Right hindlimb (tissue), 1 donor: ENCODE measurements at regions not wholly inside any gene's neighbourhood (a gene's known extent, or its start where the extent isn't known, plus 50 kb on each side); places are given as distances from the start of the nearest gene placed in this dataset.

ENCODE experiments used
- DNase-seq: peaks from one replicate; pipeline ENCODE4 v3.0.0-alpha.2; 2018

GRCh38 chr5:110150199-110150598 is 460.5 kb downstream of the MAN2A1 start:
- no peak for DNase-seq

GRCh38 chr5:110159202-110159601 is 469.5 kb downstream of the MAN2A1 start:
- DNase-seq: no peak

- DNase-seq: no peak
Measured at GRCh38 chr5:110161162-110161561, 471.4 kb downstream of the MAN2A1 start.

- DNase-seq: no peak
Measured at GRCh38 chr5:110165366-110165765, 475.6 kb downstream of the MAN2A1 start.

- no peak for DNase-seq
Measured at GRCh38 chr5:110167384-110167783, 477.7 kb downstream of the MAN2A1 start.

- no peak for DNase-seq
Measured at GRCh38 chr5:110169461-110169860, 479.7 kb downstream of the MAN2A1 start.

- DNase-seq: no peak
Measured at GRCh38 chr5:110177729-110178128, 488.0 kb downstream of the MAN2A1 start.

- DNase-seq: no peak
Measured at GRCh38 chr5:110179321-110179720, 489.6 kb downstream of the MAN2A1 start.

GRCh38 chr5:110194191-110194590 is 504.5 kb downstream of the MAN2A1 start:
- no peak for DNase-seq

- DNase-seq: no peak
Measured at GRCh38 chr5:110195288-110195687, 505.6 kb downstream of the MAN2A1 start.

GRCh38 chr5:110201791-110202190 is 512.1 kb downstream of the MAN2A1 start:
- DNase-seq: no peak

GRCh38 chr5:110203661-110204060 is 513.9 kb downstream of the MAN2A1 start:
- DNase-seq: no peak

- DNase-seq: no peak
Measured at GRCh38 chr5:110209401-110209800, 517.1 kb downstream of the TMEM232 start.

- no peak for DNase-seq
Measured at GRCh38 chr5:110218981-110219380, 507.5 kb downstream of the TMEM232 start.

GRCh38 chr5:110219769-110220168 is 506.7 kb downstream of the TMEM232 start:
- no peak for DNase-seq

GRCh38 chr5:110221036-110221435 is 505.4 kb downstream of the TMEM232 start:
- DNase-seq: no peak

GRCh38 chr5:110224050-110224449 is 502.4 kb downstream of the TMEM232 start:
- DNase-seq: no peak

- no peak for DNase-seq
Measured at GRCh38 chr5:110225949-110226348, 500.5 kb downstream of the TMEM232 start.

- DNase-seq: no peak
Measured at GRCh38 chr5:110239786-110240185, 486.7 kb downstream of the TMEM232 start.

GRCh38 chr5:110242950-110243349 is 483.5 kb downstream of the TMEM232 start:
- no peak for DNase-seq

- no peak for DNase-seq
Measured at GRCh38 chr5:110248921-110249320, 477.6 kb downstream of the TMEM232 start.

- no peak for DNase-seq
Measured at GRCh38 chr5:110250355-110250754, 476.1 kb downstream of the TMEM232 start.

- DNase-seq: no peak
Measured at GRCh38 chr5:110250755-110251154, 475.7 kb downstream of the TMEM232 start.

GRCh38 chr5:110251366-110251765 is 475.1 kb downstream of the TMEM232 start:
- DNase-seq: no peak

GRCh38 chr5:110255194-110255593 is 471.3 kb downstream of the TMEM232 start:
- no peak for DNase-seq

- DNase-seq: no peak
Measured at GRCh38 chr5:110256298-110256697, 470.2 kb downstream of the TMEM232 start.
